Right lobe of liver (tissue), 4 donors: ENCODE measurements at regions not wholly inside any gene's neighbourhood (a gene's known extent, or its start where the extent isn't known, plus 50 kb on each side); places are given as distances from the start of the nearest gene placed in this dataset.

ENCODE experiments used
- POLR2A ChIP-seq: fragments of 450-650 bp; IDR thresholded peaks from one replicate; pipeline ENCODE4 v1.6.1; 2017; ENCODE audit warnings: antibody characterized with exemption, mild to moderate bottlenecking
- TF ChIP-seq, protein P1 (sequence below), 4 donors: fragments of 200-600 bp in 3 of 4; fragments of 450-650 bp in 1 of 4; IDR thresholded peaks; one replicate each; pipeline versions ENCODE4 v1.5.1 to v1.8.0; 2016 to 2022; ENCODE audit warnings: antibody characterized with exemption in 4 of 4, mild to moderate bottlenecking in 2 of 4
- donor health status: DM: no; HTN: no; CAD: no.
- donor health status: DM: no; HTN: no; CAD: no.
- donor health status: DM: no; HTN: yes; CAD: no.

DNA sequence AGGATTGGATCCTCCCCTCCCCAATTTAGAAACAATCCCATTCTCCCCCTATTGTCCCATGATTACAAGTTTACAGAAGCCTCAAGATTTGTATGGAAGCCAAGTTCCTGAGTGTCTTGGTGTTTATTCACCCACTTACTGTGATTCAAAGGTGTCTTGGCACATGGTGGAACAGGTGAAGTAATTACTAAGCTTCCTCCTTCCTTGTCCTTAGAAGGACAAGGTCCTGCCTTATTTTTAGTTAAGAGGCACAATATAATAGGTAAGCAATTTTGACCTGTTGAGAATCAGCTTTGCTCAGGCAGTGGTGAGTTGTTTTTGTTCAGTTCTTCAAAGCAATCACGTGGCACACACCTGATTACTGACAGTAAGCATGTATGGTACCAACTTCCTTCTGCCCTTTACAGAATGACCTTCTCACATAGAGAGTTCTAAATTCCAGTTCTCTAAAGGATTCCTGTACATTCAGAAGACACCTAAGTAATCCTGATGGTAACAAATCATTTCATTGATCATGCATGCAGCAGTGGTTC lies 60.7 kb upstream of the SLC13A1 start:
- TF ChIP-seq, protein P1, sequence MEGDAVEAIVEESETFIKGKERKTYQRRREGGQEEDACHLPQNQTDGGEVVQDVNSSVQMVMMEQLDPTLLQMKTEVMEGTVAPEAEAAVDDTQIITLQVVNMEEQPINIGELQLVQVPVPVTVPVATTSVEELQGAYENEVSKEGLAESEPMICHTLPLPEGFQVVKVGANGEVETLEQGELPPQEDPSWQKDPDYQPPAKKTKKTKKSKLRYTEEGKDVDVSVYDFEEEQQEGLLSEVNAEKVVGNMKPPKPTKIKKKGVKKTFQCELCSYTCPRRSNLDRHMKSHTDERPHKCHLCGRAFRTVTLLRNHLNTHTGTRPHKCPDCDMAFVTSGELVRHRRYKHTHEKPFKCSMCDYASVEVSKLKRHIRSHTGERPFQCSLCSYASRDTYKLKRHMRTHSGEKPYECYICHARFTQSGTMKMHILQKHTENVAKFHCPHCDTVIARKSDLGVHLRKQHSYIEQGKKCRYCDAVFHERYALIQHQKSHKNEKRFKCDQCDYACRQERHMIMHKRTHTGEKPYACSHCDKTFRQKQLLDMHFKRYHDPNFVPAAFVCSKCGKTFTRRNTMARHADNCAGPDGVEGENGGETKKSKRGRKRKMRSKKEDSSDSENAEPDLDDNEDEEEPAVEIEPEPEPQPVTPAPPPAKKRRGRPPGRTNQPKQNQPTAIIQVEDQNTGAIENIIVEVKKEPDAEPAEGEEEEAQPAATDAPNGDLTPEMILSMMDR (IDR thresholded peaks at IDR 0.05): no peak
- TF ChIP-seq POLR2A: no peak
